HEK293 (cell line): ENCODE measurements at regions not wholly inside any gene's neighbourhood (a gene's known extent, or its start where the extent isn't known, plus 50 kb on each side); places are given as distances from the start of the nearest gene placed in this dataset.

Experiments
- CTCF ChIA-PET: fragments of 350-600 bp; formaldehyde crosslinking; extraction: SDS; loops from one replicate; lab custom pipeline; 2021; ENCODE audit warnings: antibody characterized with exemption; lab: Yijun Ruan, JAX
- POLR2A ChIA-PET: fragments of 300-600 bp; formaldehyde crosslinking; extraction: SDS; loops from one replicate; lab custom pipeline; 2020; ENCODE audit warnings: antibody characterized with exemption, inconsistent platforms; lab: Yijun Ruan, JAX
- H3K27ac ChIP-seq: fragments of 200-500 bp; sonication (Bioruptor generic); 2 replicates; pipeline ENCODE4 v1.5.1; 2014; ENCODE audit warnings: low read depth, low read length, control low read depth, inconsistent platforms; ENCODE audit errors: extremely low read depth
- H3K36me3 ChIP-seq, 2 experiments: fragments of 200-500 bp in 1 of 2; sonication (Bioruptor generic) in 1 of 2; 1 replicate in 1 of 2; 2 replicates in 1 of 2; pipeline ENCODE4 v1.5.1; 2014 to 2017; ENCODE audit warnings: inconsistent platforms in 2 of 2, low read length in 2 of 2; ENCODE audit not compliant: control insufficient read depth in 2 of 2, insufficient read depth in 1 of 2
- H3K4me1 ChIP-seq: fragments of 200-500 bp; sonication (Bioruptor generic); 2 replicates; pipeline ENCODE4 v1.5.1; 2014; ENCODE audit warnings: mild to moderate bottlenecking, low read length, inconsistent platforms; ENCODE audit not compliant: control insufficient read depth, insufficient read depth
- H3K4me3 ChIP-seq: 2 replicates; pipeline ENCODE4 v1.5.1; 2011; ENCODE audit warnings: low read depth, mild to moderate bottlenecking, control low read depth, low read length, moderate library complexity
- H3K9me3 ChIP-seq: fragments of 200-500 bp; sonication (Bioruptor generic); 2 replicates; pipeline ENCODE4 v1.5.1; 2014; ENCODE audit warnings: low read depth, low read length, inconsistent platforms; ENCODE audit not compliant: control insufficient read depth, insufficient read depth
- AEBP2 ChIP-seq: fragments of 450-650 bp; formaldehyde crosslinking; IDR thresholded peaks from 2 replicates; pipeline ENCODE4 v1.5.1; 2016; ENCODE audit warnings: missing biosample characterization, missing genetic modification characterization, borderline replicate concordance
- FEZF1 ChIP-seq: fragments of 450-650 bp; formaldehyde crosslinking; IDR thresholded peaks from 2 replicates; pipeline ENCODE4 v1.5.1; 2016; ENCODE audit warnings: missing biosample characterization, missing genetic modification characterization
- HOXA7 ChIP-seq: sonication (generic); formaldehyde crosslinking; IDR thresholded peaks from 2 replicates; pipeline ENCODE4 v1.8.1; 2022; ENCODE audit warnings: missing genetic modification reagents, borderline replicate concordance
- SETDB1 ChIP-seq: IDR thresholded peaks from one replicate; pipeline ENCODE4 v1.6.1; 2017; ENCODE audit warnings: mild to moderate bottlenecking, low read length, moderate library complexity, mixed read lengths; ENCODE audit not compliant: insufficient read length
- WT1 ChIP-seq: fragments of 450-650 bp; formaldehyde crosslinking; IDR thresholded peaks from 2 replicates; pipeline ENCODE4 v1.5.1; 2016; ENCODE audit warnings: missing biosample characterization, missing genetic modification characterization
- ZBTB44 ChIP-seq: fragments of 450-650 bp; IDR thresholded peaks from 2 replicates; pipeline ENCODE4 v1.5.1; 2018; ENCODE audit warnings: missing biosample characterization, mild to moderate bottlenecking, missing genetic modification characterization
- ZFP3 ChIP-seq: fragments of 450-650 bp; formaldehyde crosslinking; IDR thresholded peaks from 2 replicates; pipeline ENCODE4 v1.5.1; 2016; ENCODE audit warnings: low read depth, missing biosample characterization, missing genetic modification characterization
- ZNF132 ChIP-seq: fragments of 450-650 bp; formaldehyde crosslinking; IDR thresholded peaks from 2 replicates; pipeline ENCODE4 v1.5.1; 2017; ENCODE audit warnings: missing biosample characterization, missing genetic modification characterization, borderline replicate concordance
- ZNF2 ChIP-seq: fragments of 450-650 bp; formaldehyde crosslinking; IDR thresholded peaks from 2 replicates; pipeline ENCODE4 v1.5.1; 2016; ENCODE audit warnings: missing biosample characterization, missing genetic modification characterization
- ZNF292 ChIP-seq: fragments of 450-650 bp; formaldehyde crosslinking; IDR thresholded peaks from 2 replicates; pipeline ENCODE4 v1.5.1; 2016; ENCODE audit warnings: low read depth, missing biosample characterization, missing genetic modification characterization, borderline replicate concordance
- ZNF324 ChIP-seq: fragments of 450-650 bp; formaldehyde crosslinking; IDR thresholded peaks from 2 replicates; pipeline ENCODE4 v1.5.1; 2016; ENCODE audit warnings: missing biosample characterization, missing genetic modification characterization
- ZNF335 ChIP-seq: fragments of 450-650 bp; formaldehyde crosslinking; conservative IDR thresholded peaks from 2 replicates; pipeline ENCODE4 v1.5.1; 2016; ENCODE audit warnings: missing biosample characterization, missing genetic modification characterization
- ZNF560 ChIP-seq: fragments of 450-650 bp; formaldehyde crosslinking; IDR thresholded peaks from 2 replicates; pipeline ENCODE4 v1.5.1; 2017; ENCODE audit warnings: missing biosample characterization, missing genetic modification characterization, borderline replicate concordance
- ZNF600 ChIP-seq: fragments of 450-650 bp; formaldehyde crosslinking; IDR thresholded peaks from 2 replicates; pipeline ENCODE4 v1.5.1; 2016; ENCODE audit warnings: missing biosample characterization, missing genetic modification characterization
- ZNF621 ChIP-seq: fragments of 450-650 bp; formaldehyde crosslinking; IDR thresholded peaks from 2 replicates; pipeline ENCODE4 v1.5.1; 2017; ENCODE audit warnings: missing biosample characterization, missing genetic modification characterization
- ZNF623 ChIP-seq: fragments of 450-650 bp; formaldehyde crosslinking; IDR thresholded peaks from 2 replicates; pipeline ENCODE4 v1.5.1; 2016; ENCODE audit warnings: missing biosample characterization, missing genetic modification characterization
- ZNF654 ChIP-seq: fragments of 450-650 bp; formaldehyde crosslinking; IDR thresholded peaks from 2 replicates; pipeline ENCODE4 v1.5.1; 2016; ENCODE audit warnings: low read depth, missing biosample characterization, missing genetic modification characterization
- ZNF664 ChIP-seq: fragments of 450-650 bp; formaldehyde crosslinking; IDR thresholded peaks from 2 replicates; pipeline ENCODE4 v1.5.1; 2016; ENCODE audit warnings: missing biosample characterization, missing genetic modification characterization
- ZNF677 ChIP-seq: fragments of 450-650 bp; IDR thresholded peaks from 2 replicates; pipeline ENCODE4 v1.5.0; 2018; ENCODE audit warnings: missing biosample characterization, mild to moderate bottlenecking, missing genetic modification characterization, moderate library complexity
- ZNF768 ChIP-seq: fragments of 450-650 bp; formaldehyde crosslinking; IDR thresholded peaks from 2 replicates; pipeline ENCODE4 v1.5.1; 2018; ENCODE audit warnings: missing biosample characterization, mild to moderate bottlenecking, missing genetic modification characterization
- ZNF785 ChIP-seq: fragments of 450-650 bp; formaldehyde crosslinking; IDR thresholded peaks from 2 replicates; pipeline ENCODE4 v1.5.1; 2016; ENCODE audit warnings: missing biosample characterization, missing genetic modification characterization
- ZNF843 ChIP-seq: fragments of 450-650 bp; formaldehyde crosslinking; IDR thresholded peaks from 2 replicates; pipeline ENCODE4 v1.5.1; 2016; ENCODE audit warnings: missing biosample characterization, missing genetic modification characterization
- TF ChIP-seq, protein P1 (sequence below): fragments of 450-650 bp; formaldehyde crosslinking; IDR thresholded peaks from 2 replicates; pipeline ENCODE4; 2016; ENCODE audit warnings: missing biosample characterization, missing genetic modification characterization
- TF ChIP-seq, protein P2 (sequence below): fragments of 450-650 bp; formaldehyde crosslinking; IDR thresholded peaks from 2 replicates; pipeline ENCODE4 v1.5.1; 2017; ENCODE audit warnings: missing biosample characterization, missing genetic modification characterization
- TF ChIP-seq, protein P3 (sequence below): fragments of 450-650 bp; formaldehyde crosslinking; IDR thresholded peaks from 2 replicates; pipeline ENCODE4 v1.5.1; 2017; ENCODE audit warnings: missing biosample characterization, missing genetic modification characterization

GRCh38 chr1:11383553-11384169, 95.3 kb upstream of the DISP3 start (continued):
- TF ChIP-seq ZNF768 = no peak
- TF ChIP-seq ZNF292 = no peak
- no peak for TF ChIP-seq ZNF560 (tag by site-specific recombination)
- TF ChIP-seq ZNF677 (tag by site-specific recombination) = no peak
- TF ChIP-seq ZNF335 = no peak
- no peak for TF ChIP-seq WT1 (tag by site-specific recombination)
- no peak for TF ChIP-seq ZFP3 (tag by site-specific recombination)

DNA sequence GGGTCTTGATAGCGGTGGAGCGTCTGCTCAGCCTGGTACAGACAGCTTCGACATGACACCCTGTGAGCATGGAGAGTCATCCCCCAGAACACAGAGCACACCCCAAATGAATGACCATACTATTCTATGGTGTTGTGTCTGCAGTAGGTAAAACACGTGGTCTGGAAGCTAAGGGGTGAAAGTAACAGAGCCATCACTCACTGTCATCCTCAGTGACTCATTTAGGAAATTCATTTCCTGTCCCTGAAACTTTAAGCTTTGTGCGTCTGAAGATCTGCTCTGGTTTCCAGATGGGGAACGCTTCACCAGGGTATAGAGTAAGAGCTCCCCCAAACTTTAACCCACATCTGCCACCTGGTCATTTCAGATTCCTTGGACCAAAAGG, 94.8 kb upstream of the DISP3 start:
- ChIA-PET POLR2A (interaction anchor here (0.6 kb wide), 1 partner anchor 33 kb away, joined by 7 read pairs; no protein-coding TSS in a partner anchor), CTCF (interaction anchor here (0.8 kb wide), 1 partner anchor 34 kb away, joined by 3 read pairs; no protein-coding TSS in a partner anchor)
- Histone ChIP-seq H3K4me3 (no peak overlapping the region), H3K36me3 (no peaks in the 10 kb centered on the region), H3K4me1 (no peaks in the 10 kb centered on the region), H3K9me3 (no peaks in the 10 kb centered on the region), H3K27ac (no peak overlapping the region)
- TF ChIP-seq ZNF600 (tag by site-specific recombination) (peak; percentile 74; the same call in 1 of the 2 replicates), ZNF623 (tag by site-specific recombination) (no peak)

GRCh38 chr1:11387829-11388228, 91.1 kb upstream of the DISP3 start:
- H3K27ac ChIP-seq = no peak overlapping the region
- H3K4me1 ChIP-seq = no peaks in the 10 kb centered on the region
- no peak overlapping the region for H3K4me3 ChIP-seq
- ChIA-PET CTCF (no interaction called here), POLR2A (no interaction called here)
- TF ChIP-seq HOXA7 (CRISPR knock-in tag) (no peak), SETDB1 (no peak), ZNF324 (tag by site-specific recombination) (no peak), ZNF664 (tag by site-specific recombination) (no peak), ZNF654 (tag by site-specific recombination) (no peak), ZNF843 (tag by site-specific recombination) (no peak), ZBTB44 (tag by site-specific recombination) (no peak), ZNF785 (tag by site-specific recombination) (no peak), ZNF621 (tag by site-specific recombination) (no peak), FEZF1 (tag by site-specific recombination) (no peak), ZNF2 (tag by site-specific recombination) (no peak), ZNF132 (tag by site-specific recombination) (no peak), AEBP2 (tag by site-specific recombination) (no peak)
- TF ChIP-seq, protein P1, sequence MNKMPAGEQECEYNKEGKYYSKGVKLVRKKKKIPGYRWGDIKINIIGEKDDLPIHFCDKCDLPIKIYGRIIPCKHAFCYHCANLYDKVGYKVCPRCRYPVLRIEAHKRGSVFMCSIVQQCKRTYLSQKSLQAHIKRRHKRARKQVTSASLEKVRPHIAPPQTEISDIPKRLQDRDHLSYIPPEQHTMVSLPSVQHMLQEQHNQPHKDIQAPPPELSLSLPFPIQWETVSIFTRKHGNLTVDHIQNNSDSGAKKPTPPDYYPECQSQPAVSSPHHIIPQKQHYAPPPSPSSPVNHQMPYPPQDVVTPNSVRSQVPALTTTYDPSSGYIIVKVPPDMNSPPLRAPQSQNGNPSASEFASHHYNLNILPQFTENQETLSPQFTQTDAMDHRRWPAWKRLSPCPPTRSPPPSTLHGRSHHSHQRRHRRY (tag by site-specific recombination) = no peak
- TF ChIP-seq, protein P2, sequence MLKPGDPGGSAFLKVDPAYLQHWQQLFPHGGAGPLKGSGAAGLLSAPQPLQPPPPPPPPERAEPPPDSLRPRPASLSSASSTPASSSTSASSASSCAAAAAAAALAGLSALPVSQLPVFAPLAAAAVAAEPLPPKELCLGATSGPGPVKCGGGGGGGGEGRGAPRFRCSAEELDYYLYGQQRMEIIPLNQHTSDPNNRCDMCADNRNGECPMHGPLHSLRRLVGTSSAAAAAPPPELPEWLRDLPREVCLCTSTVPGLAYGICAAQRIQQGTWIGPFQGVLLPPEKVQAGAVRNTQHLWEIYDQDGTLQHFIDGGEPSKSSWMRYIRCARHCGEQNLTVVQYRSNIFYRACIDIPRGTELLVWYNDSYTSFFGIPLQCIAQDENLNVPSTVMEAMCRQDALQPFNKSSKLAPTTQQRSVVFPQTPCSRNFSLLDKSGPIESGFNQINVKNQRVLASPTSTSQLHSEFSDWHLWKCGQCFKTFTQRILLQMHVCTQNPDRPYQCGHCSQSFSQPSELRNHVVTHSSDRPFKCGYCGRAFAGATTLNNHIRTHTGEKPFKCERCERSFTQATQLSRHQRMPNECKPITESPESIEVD (tag by site-specific recombination) = no peak
- TF ChIP-seq, protein P3, sequence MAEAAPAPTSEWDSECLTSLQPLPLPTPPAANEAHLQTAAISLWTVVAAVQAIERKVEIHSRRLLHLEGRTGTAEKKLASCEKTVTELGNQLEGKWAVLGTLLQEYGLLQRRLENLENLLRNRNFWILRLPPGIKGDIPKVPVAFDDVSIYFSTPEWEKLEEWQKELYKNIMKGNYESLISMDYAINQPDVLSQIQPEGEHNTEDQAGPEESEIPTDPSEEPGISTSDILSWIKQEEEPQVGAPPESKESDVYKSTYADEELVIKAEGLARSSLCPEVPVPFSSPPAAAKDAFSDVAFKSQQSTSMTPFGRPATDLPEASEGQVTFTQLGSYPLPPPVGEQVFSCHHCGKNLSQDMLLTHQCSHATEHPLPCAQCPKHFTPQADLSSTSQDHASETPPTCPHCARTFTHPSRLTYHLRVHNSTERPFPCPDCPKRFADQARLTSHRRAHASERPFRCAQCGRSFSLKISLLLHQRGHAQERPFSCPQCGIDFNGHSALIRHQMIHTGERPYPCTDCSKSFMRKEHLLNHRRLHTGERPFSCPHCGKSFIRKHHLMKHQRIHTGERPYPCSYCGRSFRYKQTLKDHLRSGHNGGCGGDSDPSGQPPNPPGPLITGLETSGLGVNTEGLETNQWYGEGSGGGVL (tag by site-specific recombination) = no peak
- no peaks in the 10 kb centered on the region for H3K9me3 ChIP-seq
- no peaks in the 10 kb centered on the region for H3K36me3 ChIP-seq
